ENCODE measurements at regions not wholly inside any gene's neighbourhood (a gene's known extent, or its start where the extent isn't known, plus 50 kb on each side); places are given as distances from the start of the nearest gene placed in this dataset.
"Not testable (repeated sequence)": the region's sequence is repeated elsewhere in the genome, so short reads cannot be mapped to it uniquely, and the experiment has no call there.

DNA sequence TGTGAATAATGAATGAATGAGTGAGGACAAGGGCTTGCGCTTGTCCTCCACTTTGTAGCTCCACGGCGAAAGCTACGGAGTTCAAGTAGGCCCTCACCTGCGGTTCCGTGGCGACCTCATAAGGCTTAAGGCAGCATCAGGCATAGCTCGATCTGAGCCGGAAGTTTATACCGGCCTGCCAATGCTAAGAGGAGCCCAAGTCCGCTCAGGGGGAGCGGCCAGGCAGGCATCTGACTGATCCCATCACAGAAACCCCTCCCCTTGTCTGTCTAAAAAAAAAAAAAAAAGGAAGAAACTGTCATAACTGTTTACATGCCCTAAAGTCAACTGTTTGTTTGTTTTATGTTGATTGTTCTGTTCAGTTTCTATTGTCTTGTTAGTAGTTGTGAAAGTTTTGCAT, 124.4 kb upstream of the KRTAP5-11 start:
- TF ChIP-seq POLR2A (IDR thresholded peaks at IDR 0.05): not testable (repeated sequence)
- TF ChIP-seq, protein P1, sequence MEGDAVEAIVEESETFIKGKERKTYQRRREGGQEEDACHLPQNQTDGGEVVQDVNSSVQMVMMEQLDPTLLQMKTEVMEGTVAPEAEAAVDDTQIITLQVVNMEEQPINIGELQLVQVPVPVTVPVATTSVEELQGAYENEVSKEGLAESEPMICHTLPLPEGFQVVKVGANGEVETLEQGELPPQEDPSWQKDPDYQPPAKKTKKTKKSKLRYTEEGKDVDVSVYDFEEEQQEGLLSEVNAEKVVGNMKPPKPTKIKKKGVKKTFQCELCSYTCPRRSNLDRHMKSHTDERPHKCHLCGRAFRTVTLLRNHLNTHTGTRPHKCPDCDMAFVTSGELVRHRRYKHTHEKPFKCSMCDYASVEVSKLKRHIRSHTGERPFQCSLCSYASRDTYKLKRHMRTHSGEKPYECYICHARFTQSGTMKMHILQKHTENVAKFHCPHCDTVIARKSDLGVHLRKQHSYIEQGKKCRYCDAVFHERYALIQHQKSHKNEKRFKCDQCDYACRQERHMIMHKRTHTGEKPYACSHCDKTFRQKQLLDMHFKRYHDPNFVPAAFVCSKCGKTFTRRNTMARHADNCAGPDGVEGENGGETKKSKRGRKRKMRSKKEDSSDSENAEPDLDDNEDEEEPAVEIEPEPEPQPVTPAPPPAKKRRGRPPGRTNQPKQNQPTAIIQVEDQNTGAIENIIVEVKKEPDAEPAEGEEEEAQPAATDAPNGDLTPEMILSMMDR (IDR thresholded peaks at IDR 0.05): not testable (repeated sequence)

Measured in esophagus squamous epithelium (tissue), 4 donors.